ENCODE measurements at regions not wholly inside any gene's neighbourhood (a gene's known extent, or its start where the extent isn't known, plus 50 kb on each side); places are given as distances from the start of the nearest gene placed in this dataset.

GRCh38 chr6:3960754-3961361 lies 111.7 kb downstream of the FAM50B start:
- Histone ChIP-seq H3K4me2 (no peak overlapping the region), H2AFZ (ENCODE audit: low read depth) (no peak overlapping the region), H3K4me1 (ENCODE audit: low read depth, poor library complexity, severe bottlenecking) (no peaks in the 10 kb centered on the region), H4K20me1 (ENCODE audit: insufficient read depth) (no peaks in the 10 kb centered on the region), H3K9ac (no peak overlapping the region), H3K27ac (no peak overlapping the region), H3K79me2 (ENCODE audit: insufficient read depth, low read depth) (no peaks in the 10 kb centered on the region), H3K27me3 (ENCODE audit: insufficient read depth, low read depth) (no peaks in the 10 kb centered on the region), H3K36me3 (ENCODE audit: insufficient read depth) (no peaks in the 10 kb centered on the region), H3K4me3 (IDR thresholded peaks at IDR 0.05; ENCODE audit: insufficient read depth, low read depth, low read length) (no peak overlapping the region)
- no peak for TF ChIP-seq CTCF (conservative IDR thresholded peaks at IDR 0.05; ENCODE audit: low read depth, low read length)

GRCh38 chr6:3961581-3962215 lies 112.5 kb downstream of the FAM50B start:
- no peak for TF ChIP-seq CTCF (conservative IDR thresholded peaks at IDR 0.05; ENCODE audit: low read depth, low read length)
- Histone ChIP-seq H3K4me1 (ENCODE audit: low read depth, poor library complexity, severe bottlenecking) (no peaks in the 10 kb centered on the region), H3K9ac (no peak overlapping the region), H3K36me3 (ENCODE audit: insufficient read depth) (no peaks in the 10 kb centered on the region), H3K4me2 (no peak overlapping the region), H2AFZ (ENCODE audit: low read depth) (no peak overlapping the region), H3K4me3 (IDR thresholded peaks at IDR 0.05; ENCODE audit: insufficient read depth, low read depth, low read length) (no peak overlapping the region), H4K20me1 (ENCODE audit: insufficient read depth) (no peaks in the 10 kb centered on the region), H3K27ac (no peak overlapping the region), H3K79me2 (ENCODE audit: insufficient read depth, low read depth) (no peaks in the 10 kb centered on the region), H3K27me3 (ENCODE audit: insufficient read depth, low read depth) (no peaks in the 10 kb centered on the region)

GRCh38 chr6:3962291-3963280 lies 113.4 kb downstream of the FAM50B start:
- Histone ChIP-seq H3K4me1 (ENCODE audit: low read depth, poor library complexity, severe bottlenecking) (no peaks in the 10 kb centered on the region), H3K4me2 (no peak overlapping the region), H3K27me3 (ENCODE audit: insufficient read depth, low read depth) (no peaks in the 10 kb centered on the region), H3K36me3 (ENCODE audit: insufficient read depth) (no peaks in the 10 kb centered on the region), H4K20me1 (ENCODE audit: insufficient read depth) (no peaks in the 10 kb centered on the region), H3K27ac (no peak overlapping the region), H3K79me2 (ENCODE audit: insufficient read depth, low read depth) (no peaks in the 10 kb centered on the region), H2AFZ (ENCODE audit: low read depth) (no peak overlapping the region), H3K4me3 (IDR thresholded peaks at IDR 0.05; ENCODE audit: insufficient read depth, low read depth, low read length) (no peak overlapping the region), H3K9ac (no peak overlapping the region)
- TF ChIP-seq CTCF (conservative IDR thresholded peaks at IDR 0.05; ENCODE audit: low read depth, low read length) = no peak

GRCh38 chr6:3963426-3963825 lies 114.3 kb downstream of the FAM50B start:
- no peaks in the 10 kb centered on the region for H4K20me1 ChIP-seq (ENCODE audit: insufficient read depth)
- no peak overlapping the region for H3K4me2 ChIP-seq
- no peak overlapping the region for H3K27ac ChIP-seq

More at GRCh38 chr6:3963426-3963825, 114.3 kb downstream of the FAM50B start:
- Histone ChIP-seq H3K79me2 (ENCODE audit: insufficient read depth, low read depth) (no peaks in the 10 kb centered on the region), H3K9ac (no peak overlapping the region), H3K36me3 (ENCODE audit: insufficient read depth) (no peaks in the 10 kb centered on the region), H2AFZ (ENCODE audit: low read depth) (no peak overlapping the region), H3K4me3 (IDR thresholded peaks at IDR 0.05; ENCODE audit: insufficient read depth, low read depth, low read length) (no peak overlapping the region), H3K4me1 (ENCODE audit: low read depth, poor library complexity, severe bottlenecking) (no peaks in the 10 kb centered on the region), H3K27me3 (ENCODE audit: insufficient read depth, low read depth) (no peaks in the 10 kb centered on the region)
- TF ChIP-seq CTCF (conservative IDR thresholded peaks at IDR 0.05; ENCODE audit: low read depth, low read length) = no peak

All from KMS-11 (cell line).